HG02852 (cell line): ENCODE measurements at regions not wholly inside any gene's neighbourhood (a gene's known extent, or its start where the extent isn't known, plus 50 kb on each side); places are given as distances from the start of the nearest gene placed in this dataset.

Source experiments
- ATAC-seq: cut with Tn5 transposase; IDR thresholded peaks from one replicate; pipeline ENCODE4 v1.9.1; 2021; ENCODE audit warnings: mild to moderate bottlenecking, moderate library complexity; ENCODE audit not compliant: unreplicated experiment

- ATAC-seq: no peak
Observed at GRCh38 chr7:51477323-51477722, 160.7 kb upstream of the COBL start.

- no peak for ATAC-seq
Observed at GRCh38 chr7:51476026-51476425, 159.4 kb upstream of the COBL start.

- ATAC-seq: no peak
Observed at GRCh38 chr7:51472873-51473272, 156.3 kb upstream of the COBL start.

- ATAC-seq: no peak
Observed at GRCh38 chr7:51471981-51472296, 155.3 kb upstream of the COBL start.

GRCh38 chr7:51471210-51471980 lies 154.8 kb upstream of the COBL start:
- no peak for ATAC-seq

GRCh38 chr7:51467384-51468017 lies 150.9 kb upstream of the COBL start:
- no peak for ATAC-seq

GRCh38 chr7:51459809-51460208 lies 143.2 kb upstream of the COBL start:
- no peak for ATAC-seq

- no peak for ATAC-seq
Observed at GRCh38 chr7:51458693-51459092, 142.1 kb upstream of the COBL start.

GRCh38 chr7:51457079-51457478 lies 140.5 kb upstream of the COBL start:
- no peak for ATAC-seq

- no peak for ATAC-seq
Observed at GRCh38 chr7:51456431-51457060, 139.9 kb upstream of the COBL start.

GRCh38 chr7:51455948-51456347 lies 139.3 kb upstream of the COBL start:
- no peak for ATAC-seq

- no peak for ATAC-seq
Observed at GRCh38 chr7:51455513-51455912, 138.9 kb upstream of the COBL start.

GRCh38 chr7:51455086-51455485 lies 138.5 kb upstream of the COBL start:
- ATAC-seq: no peak

GRCh38 chr7:51452694-51453093 lies 136.1 kb upstream of the COBL start:
- no peak for ATAC-seq

- ATAC-seq: no peak
Observed at GRCh38 chr7:51451751-51452476, 135.3 kb upstream of the COBL start.

GRCh38 chr7:51450541-51450940 lies 133.9 kb upstream of the COBL start:
- ATAC-seq: no peak

- no peak for ATAC-seq
Observed at GRCh38 chr7:51446785-51447184, 130.2 kb upstream of the COBL start.

- ATAC-seq: no peak
Observed at GRCh38 chr7:51446356-51446755, 129.7 kb upstream of the COBL start.

GRCh38 chr7:51444936-51445335 lies 128.3 kb upstream of the COBL start:
- no peak for ATAC-seq

- no peak for ATAC-seq
Observed at GRCh38 chr7:51430480-51431086, 114.0 kb upstream of the COBL start.

GRCh38 chr7:51428217-51428887 lies 111.7 kb upstream of the COBL start:
- ATAC-seq: no peak
